HG03039 (cell line): ENCODE measurements at regions not wholly inside any gene's neighbourhood (a gene's known extent, or its start where the extent isn't known, plus 50 kb on each side); places are given as distances from the start of the nearest gene placed in this dataset.
A peak's percentile ranks its signal among the peaks of the same experiment; 100 is the strongest.

Experiments
- ATAC-seq: cut with Tn5 transposase; IDR thresholded peaks from one replicate; pipeline ENCODE4 v1.9.1; 2021; ENCODE audit warnings: mild to moderate bottlenecking, moderate library complexity; ENCODE audit not compliant: unreplicated experiment

DNA sequence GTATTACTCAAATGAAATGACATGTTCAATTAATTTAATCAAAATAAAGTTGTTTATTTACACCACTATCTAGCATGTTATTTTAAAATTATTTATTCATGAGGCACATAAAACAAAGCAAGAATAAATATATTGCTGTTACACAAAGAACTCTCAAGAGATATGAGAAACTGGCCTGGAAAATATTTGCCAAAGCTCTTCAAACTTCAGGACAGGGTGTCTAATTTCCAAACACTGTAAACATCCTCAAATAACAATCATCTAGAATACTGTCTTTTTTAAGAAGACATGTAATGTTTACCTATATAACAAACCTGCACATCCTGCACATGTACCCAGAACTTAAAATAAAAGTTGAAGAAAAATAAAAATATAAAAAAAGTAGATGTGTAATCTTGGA, 876.6 kb downstream of the TUSC7 start:
- no peak for ATAC-seq

GRCh38 chr3:117587416-117587815, 877.8 kb downstream of the TUSC7 start:
- no peak for ATAC-seq

- ATAC-seq = no peak
Measured at GRCh38 chr3:117589454-117589853, 879.9 kb downstream of the TUSC7 start.

DNA sequence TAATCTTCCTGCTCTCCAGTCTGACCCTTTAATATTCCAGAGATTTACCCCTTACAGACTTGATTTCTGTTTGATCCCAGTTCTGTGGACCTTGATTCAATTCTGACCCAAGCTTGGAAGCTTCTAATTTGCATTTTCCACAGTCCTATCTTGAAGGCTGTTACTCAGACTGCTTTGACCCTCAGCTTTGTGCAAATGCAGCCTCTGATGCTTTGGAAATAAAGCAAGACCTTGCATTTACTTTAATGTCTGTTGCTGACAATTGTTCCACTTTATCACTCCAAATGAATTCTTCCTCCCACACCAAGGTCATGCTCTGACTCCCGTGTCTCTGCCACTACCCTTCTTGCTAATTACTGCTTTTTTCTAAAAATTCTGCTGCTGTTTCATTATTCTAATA, 886.0 kb downstream of the TUSC7 start:
- no peak for ATAC-seq

DNA sequence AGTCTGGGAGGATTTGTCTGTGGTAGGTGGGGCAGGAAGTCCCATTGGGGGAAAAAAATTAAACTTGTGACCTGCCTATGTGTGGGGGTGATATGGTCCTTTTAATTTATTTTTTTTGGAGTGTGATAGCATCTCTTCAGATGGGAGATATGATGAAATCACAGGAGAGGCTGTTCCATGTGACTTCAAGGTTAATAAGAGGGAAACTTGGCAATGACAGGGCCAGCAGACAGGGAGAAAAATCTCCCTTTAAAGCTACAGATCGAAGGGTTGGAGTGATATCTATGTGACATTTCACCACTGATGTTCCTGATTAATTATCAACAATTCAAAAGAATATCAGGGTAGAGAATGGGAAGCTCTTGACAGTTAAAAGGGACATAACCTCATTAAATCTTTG, 886.9 kb downstream of the TUSC7 start:
- ATAC-seq = no peak

DNA sequence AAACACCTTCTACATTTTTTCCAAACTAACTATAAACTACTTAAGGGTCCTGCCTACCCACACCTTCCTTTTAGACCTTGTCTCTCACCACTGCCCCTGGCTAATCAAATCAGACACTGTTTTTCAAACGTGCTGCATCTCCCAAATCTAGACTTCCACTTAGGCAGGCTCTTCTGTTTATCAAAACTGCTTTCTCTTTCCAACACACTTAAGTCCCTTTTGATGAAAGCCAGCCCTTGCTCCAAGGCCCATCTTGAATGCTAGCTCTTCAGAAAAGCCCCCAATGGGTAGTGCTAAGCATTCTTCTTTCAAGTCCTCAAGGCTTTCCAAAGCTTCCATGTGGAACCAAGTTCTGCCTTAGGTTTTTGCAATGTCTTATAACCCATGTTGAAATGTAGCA, 888.3 kb downstream of the TUSC7 start:
- no peak for ATAC-seq

DNA sequence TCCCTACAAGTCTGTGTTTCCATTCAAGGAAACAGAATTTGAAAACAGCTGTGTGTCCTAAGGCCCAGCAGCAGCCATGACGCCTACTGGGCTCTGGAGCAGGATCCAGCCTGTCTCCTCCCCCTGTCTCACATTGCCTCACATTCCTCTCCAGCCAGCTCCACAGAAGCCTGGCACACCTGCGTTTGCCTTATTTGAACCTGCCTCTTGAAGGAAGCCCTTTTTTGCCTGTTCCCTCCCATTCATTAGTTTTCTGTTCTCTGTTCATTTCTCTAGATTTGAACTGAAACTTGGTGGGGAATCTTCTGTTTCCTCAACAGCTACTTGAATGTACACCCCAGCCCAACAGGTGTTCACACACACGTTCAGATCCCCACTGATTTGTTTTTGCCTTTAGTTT, 890.5 kb downstream of the TUSC7 start:
- no peak for ATAC-seq

DNA sequence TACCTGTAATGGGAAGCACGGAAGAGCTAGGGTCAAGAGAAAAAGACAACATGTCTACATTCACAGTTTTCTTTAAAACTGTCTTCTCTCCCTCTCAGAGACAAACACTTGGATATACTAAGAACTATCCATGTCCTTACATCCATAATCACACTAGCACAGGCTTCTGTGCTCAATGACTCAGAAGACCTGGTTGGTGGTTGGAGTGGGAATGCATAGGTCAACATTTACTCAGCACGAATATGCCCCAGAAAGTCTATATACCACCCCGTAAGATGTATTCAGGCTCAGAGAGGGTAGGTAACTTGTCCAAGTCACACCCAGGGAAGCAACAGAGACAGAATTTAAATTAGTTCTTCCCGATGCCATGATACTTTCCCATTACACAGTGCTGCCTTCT, 891.1 kb downstream of the TUSC7 start:
- ATAC-seq = no peak

DNA sequence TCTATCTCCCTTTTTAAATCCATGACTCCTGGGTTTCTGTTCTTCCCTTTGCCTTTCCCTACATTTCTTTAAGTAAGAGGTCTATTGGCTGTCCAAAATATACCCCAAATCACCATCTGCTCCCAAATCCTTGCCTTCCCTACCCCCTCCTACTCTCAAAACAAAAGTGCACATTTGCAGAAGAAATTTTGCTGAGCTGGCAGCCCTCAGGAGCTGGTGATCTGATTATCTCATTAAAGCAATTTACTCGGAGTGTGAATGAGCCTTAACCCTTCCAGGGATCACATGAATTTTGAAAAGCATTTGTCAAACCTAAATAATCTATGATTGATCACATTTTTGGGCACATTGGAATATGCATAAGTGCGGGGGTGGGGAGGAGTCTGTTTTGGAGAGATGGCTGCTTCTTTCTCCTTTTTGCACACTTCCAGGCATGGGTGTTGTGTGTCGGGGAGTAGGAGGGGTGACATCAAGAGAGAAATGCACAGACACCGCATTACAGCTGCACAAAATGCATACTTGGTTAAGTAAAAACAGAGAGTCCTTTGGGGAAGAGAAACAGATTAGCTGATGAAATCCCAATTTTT, 892.6 kb downstream of the TUSC7 start:
- ATAC-seq = no peak

DNA sequence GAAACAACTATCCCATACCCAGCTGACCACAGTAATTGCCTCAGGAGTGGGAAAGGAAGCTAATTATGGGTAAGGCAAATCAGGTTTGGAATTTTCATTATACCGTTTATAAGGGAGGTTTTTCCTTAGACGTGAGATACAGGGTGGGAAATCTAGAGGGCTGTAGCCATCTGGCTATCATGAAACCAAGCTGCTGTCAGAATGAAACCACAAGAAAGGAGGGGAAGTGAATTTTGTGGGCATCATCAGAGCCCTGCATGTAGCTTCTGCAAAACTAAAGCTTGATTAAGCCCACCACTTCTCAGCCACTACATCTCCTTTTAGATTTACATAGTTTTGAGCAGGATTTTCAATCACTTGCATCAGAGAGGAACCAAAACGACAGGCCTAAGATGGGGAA, 893.5 kb downstream of the TUSC7 start:
- ATAC-seq = peak; percentile 68

GRCh38 chr3:117606866-117607265, 897.3 kb downstream of the TUSC7 start:
- ATAC-seq = no peak

- ATAC-seq = no peak
Measured at GRCh38 chr3:117609330-117609729, 899.8 kb downstream of the TUSC7 start.

DNA sequence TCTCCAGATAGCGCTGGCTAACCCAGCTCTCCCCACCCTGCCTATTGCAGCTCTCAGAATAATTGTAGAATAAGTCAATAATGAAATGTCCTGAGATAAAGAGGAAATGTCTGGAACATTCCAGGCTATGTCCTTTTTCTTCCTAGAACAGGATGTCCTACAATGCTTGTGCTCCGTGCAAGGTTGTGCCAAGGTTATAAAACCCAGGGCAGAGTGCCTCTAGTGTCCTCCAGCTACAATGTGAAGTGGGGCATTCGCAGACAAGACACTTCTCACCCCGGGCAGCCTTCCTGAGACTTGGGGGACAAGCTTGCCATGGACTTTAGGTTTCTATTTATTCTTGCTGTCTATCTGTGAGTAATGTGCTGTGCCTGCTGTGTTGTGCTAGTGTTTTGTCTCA, 900.6 kb downstream of the TUSC7 start:
- ATAC-seq = no peak

DNA sequence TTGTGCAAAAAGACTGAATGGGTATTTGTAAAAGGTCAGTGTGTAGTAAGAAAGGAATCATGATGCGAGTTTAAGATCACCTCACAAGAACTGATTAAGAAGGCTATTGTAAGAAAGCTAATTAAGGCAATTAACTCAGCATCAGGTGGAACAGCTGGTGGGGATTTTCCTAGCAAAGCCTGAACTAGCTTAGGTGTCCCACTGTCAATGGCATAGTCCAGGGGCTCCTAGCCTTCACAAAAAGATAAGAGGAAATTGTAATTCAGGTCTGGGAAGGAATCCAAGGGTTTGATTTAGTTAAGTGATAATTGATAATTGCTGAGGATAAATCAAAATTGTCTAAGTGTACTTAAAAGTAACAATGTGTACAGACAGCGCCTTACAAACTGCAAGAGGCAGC, 901.6 kb downstream of the TUSC7 start:
- ATAC-seq = no peak

- no peak for ATAC-seq
Measured at GRCh38 chr3:117616227-117616626, 906.6 kb downstream of the TUSC7 start.

DNA sequence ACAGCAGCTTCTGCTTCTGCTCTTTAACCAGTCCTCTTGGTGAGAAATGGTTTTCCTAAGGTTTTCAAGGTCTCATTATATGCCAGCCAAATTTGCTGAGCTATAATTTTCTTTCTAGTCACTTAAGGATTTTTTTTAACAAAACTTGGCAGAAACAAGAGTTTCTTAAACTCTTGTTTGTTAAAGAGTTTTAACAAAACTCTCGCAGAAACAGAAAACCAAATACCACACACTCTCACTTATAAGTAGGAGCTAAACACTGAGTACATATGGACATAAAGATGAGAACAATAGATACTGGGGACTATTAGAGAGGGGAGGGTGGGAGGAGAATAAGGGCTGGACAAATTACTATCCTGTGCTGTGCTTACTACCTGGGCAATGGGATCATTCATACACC, 908.3 kb downstream of the TUSC7 start:
- ATAC-seq = no peak

DNA sequence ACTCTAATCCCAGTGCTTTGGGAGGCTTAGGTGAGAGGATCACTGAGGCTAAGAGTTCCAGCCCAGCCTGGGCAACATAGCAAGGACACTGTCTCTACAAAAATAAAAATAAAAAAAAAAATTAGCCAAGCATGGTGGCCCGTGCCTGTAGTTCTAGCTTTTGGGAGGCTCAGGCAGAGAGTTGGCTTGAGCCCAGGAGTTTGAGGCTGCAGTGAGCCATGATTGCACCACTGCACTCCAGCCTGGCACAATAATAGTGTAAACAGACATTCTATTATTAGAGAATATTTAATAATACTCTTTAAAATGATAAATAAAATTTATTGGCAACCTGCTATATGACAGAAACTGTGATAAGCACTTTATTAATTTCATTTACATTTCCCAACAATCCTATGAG, 908.9 kb downstream of the TUSC7 start:
- no peak for ATAC-seq

GRCh38 chr3:117619805-117620204, 910.2 kb downstream of the TUSC7 start:
- ATAC-seq = no peak

- ATAC-seq = no peak
Measured at GRCh38 chr3:117622171-117622841, 912.7 kb downstream of the TUSC7 start.

- ATAC-seq = no peak
Measured at GRCh38 chr3:117624424-117624823, 914.8 kb downstream of the TUSC7 start.

- ATAC-seq = no peak
Measured at GRCh38 chr3:117625174-117625573, 915.6 kb downstream of the TUSC7 start.

DNA sequence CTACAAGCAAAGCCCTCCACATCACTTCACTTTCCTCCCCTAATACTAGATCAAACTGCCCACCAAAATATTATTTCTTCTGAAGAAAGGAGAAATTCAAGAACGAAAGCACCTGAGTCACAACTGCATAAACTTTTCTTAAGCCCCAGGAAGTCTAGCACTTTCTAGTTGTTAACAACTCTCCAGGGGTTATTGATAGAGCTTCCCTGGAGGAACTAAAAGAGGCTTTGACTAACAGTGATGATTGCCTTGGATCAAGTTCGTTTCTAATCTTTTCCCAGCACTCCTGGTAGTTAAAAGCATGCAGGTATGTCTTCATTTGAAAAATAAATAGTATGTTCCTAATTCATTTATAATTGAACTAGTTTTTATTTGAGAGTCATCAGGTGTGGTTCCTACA, 917.0 kb downstream of the TUSC7 start:
- no peak for ATAC-seq

GRCh38 chr3:117628823-117629291, 919.3 kb downstream of the TUSC7 start:
- ATAC-seq = no peak
